Activated T-cell treated with anti-CD3 and anti-CD28 coated beads, Interleukin-2, amount 50 U/mL, for 24 hours (primary cell): ENCODE measurements at regions not wholly inside any gene's neighbourhood (a gene's known extent, or its start where the extent isn't known, plus 50 kb on each side); places are given as distances from the start of the nearest gene placed in this dataset.

Experiments used
- DNase-seq: peaks from one replicate; pipeline ENCODE4 v3.0.0-alpha.2; 2020
- H3K27ac Mint-ChIP-seq: 2 replicates; pipeline ENCODE4 v1.8.0; 2020; ENCODE audit warnings: mild to moderate bottlenecking, mixed read lengths
- H3K27me3 Mint-ChIP-seq: 2 replicates; pipeline ENCODE4 v1.8.0; 2020; ENCODE audit warnings: mixed read lengths
- H3K36me3 Mint-ChIP-seq: 2 replicates; pipeline ENCODE4 v1.8.0; 2020; ENCODE audit warnings: low read depth, mixed read lengths
- H3K4me1 Mint-ChIP-seq: 2 replicates; pipeline ENCODE4 v1.8.0; 2020; ENCODE audit warnings: low read depth, mixed read lengths
- H3K4me3 Mint-ChIP-seq: 2 replicates; pipeline ENCODE4 v1.8.0; 2020; ENCODE audit warnings: mild to moderate bottlenecking, moderate library complexity, mixed read lengths
- H3K9me3 Mint-ChIP-seq: 2 replicates; pipeline ENCODE4 v1.8.0; 2020; ENCODE audit warnings: mixed read lengths

DNA sequence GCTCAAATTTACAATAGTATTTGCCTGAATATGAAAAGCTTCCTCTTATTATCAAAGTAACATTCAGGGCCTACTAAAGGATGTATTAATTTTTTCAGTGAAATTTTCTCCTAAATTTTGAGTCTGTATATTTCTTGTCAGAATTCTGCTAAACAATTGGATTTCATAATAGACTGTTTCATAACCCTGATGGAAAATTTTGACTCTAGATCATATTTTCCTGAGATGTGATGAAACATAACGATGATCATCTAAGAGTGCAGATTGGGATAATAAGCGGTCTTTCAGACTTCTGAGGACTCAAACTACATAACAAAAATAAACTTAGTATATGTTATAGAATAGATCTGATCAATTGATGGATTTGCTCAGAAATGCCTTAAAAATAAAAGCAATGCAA, 574.5 kb upstream of the TBL1XR1 start:
- Mint-ChIP-seq H3K9me3 (peaks cover 3% of the 10 kb centered on the region), H3K36me3 (peaks cover 2% of the 10 kb centered on the region), H3K27me3 (no peaks in the 10 kb centered on the region), H3K27ac (no peak overlapping the region), H3K4me3 (no peak overlapping the region), H3K4me1 (no peaks in the 10 kb centered on the region)
- no peak for DNase-seq

DNA sequence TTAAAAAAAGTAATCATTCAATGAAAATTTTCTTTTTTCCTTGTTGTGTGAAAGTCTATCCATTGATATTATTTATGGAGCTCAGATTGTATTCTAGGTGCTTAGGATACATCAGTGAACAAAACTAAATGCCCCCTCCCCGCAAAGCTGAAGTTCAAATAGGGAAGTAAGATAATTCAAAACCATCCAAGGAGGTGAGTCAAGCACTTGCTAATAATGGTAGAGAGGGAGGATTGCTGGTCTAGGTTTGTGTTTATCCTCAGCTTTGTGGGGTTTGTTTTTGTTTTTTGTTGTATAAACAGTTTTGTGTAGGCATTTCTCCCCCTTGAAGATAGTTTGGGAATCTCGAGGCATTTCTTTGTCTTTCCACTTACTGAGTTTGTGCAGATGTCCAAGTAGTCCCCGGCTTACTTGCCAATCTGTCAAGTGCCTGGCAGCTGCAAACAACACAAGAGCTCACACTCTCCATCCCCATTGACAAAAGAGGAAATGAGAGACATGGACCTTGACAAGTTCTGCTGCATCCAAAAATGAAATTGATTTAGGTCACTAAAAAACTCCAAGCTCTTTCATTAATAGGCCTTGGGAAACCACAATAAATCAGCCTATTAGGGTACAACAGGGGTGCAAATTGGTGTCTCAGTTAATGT, 575.8 kb upstream of the TBL1XR1 start:
- peaks cover 4% of the 10 kb centered on the region for H3K4me1 Mint-ChIP-seq
- peaks cover under 1% of the 10 kb centered on the region for H3K36me3 Mint-ChIP-seq
- DNase-seq: no peak
- H3K9me3 Mint-ChIP-seq: peaks cover 1% of the 10 kb centered on the region
- H3K4me3 Mint-ChIP-seq: no peak overlapping the region
- H3K27me3 Mint-ChIP-seq: no peaks in the 10 kb centered on the region
- H3K27ac Mint-ChIP-seq: no peak overlapping the region

DNA sequence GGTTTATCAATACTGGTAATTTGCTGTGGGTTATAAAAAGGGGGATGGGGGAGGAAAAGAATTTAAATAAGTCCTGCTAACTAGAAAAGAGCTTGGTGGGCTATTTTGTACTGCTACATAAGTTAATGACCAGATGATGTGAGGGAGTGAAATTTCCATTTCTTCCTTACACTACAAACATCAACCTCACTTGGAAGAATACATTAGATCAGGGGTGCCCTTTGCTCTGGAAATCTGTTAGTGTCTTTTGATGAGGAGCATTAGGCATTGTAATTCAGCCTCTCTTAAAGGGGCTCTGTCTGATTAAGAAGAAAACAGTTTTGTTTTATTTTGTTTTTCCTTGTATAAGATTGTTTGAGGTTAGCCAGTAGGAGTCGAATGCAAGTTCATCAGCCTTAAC, 576.4 kb upstream of the TBL1XR1 start:
- no peak overlapping the region for H3K4me3 Mint-ChIP-seq
- H3K4me1 Mint-ChIP-seq: peaks cover 11% of the 10 kb centered on the region
- no peak for DNase-seq
- H3K9me3 Mint-ChIP-seq: no peaks in the 10 kb centered on the region
- no peaks in the 10 kb centered on the region for H3K36me3 Mint-ChIP-seq
- H3K27me3 Mint-ChIP-seq: no peaks in the 10 kb centered on the region
- no peak overlapping the region for H3K27ac Mint-ChIP-seq

DNA sequence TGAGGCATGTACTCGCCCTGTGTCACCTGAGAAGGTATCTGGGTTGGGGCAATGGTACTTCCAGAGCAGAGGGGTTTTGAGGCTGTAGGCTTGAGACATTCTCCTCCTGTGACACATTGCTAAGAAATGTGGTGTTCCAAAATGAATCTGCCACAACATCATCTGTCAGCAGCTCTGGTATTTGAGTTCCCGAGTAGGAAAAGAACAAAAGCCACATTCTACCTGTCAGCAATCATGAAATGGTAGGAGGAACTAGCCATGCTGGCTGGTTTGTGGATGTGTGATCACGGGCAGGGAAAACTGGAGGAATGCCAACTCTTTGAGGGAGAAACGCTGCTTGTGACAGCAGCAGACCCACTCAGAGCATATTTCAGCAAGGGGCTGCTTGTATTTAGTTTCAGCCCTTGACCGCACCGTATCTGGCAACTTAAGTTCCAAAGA, 579.4 kb upstream of the TBL1XR1 start:
- Mint-ChIP-seq H3K27me3 (no peaks in the 10 kb centered on the region), H3K4me1 (peaks cover 16% of the 10 kb centered on the region), H3K36me3 (no peaks in the 10 kb centered on the region), H3K27ac (no peak overlapping the region), H3K4me3 (no peak overlapping the region), H3K9me3 (no peaks in the 10 kb centered on the region)
- no peak for DNase-seq

DNA sequence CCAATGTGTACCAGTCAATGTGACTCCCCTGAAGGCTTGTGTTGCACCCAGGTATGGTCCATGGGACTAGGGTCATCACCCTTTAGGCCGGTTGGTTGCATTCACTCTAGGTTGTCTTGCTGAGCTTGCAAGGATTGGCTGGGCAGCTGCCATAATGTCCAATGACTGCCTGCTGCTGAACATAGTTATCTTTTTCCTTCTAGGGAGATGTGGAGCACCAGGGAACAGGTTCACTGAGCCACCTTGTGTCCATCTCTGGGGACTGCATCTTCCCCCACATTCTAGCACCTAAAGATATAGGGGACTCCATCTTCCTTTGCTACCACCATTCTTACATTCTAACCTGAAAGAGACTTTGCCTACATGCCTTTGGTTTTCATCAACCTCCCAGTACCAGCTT, 580.4 kb upstream of the TBL1XR1 start:
- DNase-seq: peak; percentile 51

DNA sequence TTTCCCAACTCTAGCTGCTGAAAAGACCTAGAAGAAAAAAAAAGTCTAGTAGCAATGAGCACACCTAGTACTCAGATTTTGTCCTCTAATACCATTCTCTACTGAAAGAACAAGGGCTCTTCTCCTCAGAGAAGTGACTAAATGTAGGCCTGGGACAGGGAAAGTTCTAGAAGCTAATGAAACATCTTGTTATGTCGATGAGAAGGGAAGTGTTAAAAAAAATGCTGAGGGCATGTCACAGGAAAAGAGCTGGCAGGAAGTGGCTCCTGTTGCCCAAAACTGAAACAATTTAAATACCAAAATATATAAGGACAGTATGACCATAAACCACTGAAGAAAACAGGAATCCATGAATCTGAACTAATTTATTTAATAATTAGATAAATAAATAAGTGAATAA, 581.4 kb upstream of the TBL1XR1 start:
- H3K9me3 Mint-ChIP-seq: no peaks in the 10 kb centered on the region
- H3K4me1 Mint-ChIP-seq: peaks cover 16% of the 10 kb centered on the region
- H3K27ac Mint-ChIP-seq: peak overlapping the region; percentile 14
- H3K27me3 Mint-ChIP-seq: no peaks in the 10 kb centered on the region
- H3K36me3 Mint-ChIP-seq: no peaks in the 10 kb centered on the region
- no peak for DNase-seq
- no peak overlapping the region for H3K4me3 Mint-ChIP-seq

More for the DNA sequence above, 580.4 kb upstream of the TBL1XR1 start:
- Mint-ChIP-seq H3K27me3 (no peaks in the 10 kb centered on the region), H3K4me1 (peaks cover 16% of the 10 kb centered on the region), H3K4me3 (no peak overlapping the region), H3K9me3 (no peaks in the 10 kb centered on the region), H3K27ac (no peak overlapping the region), H3K36me3 (no peaks in the 10 kb centered on the region)

DNA sequence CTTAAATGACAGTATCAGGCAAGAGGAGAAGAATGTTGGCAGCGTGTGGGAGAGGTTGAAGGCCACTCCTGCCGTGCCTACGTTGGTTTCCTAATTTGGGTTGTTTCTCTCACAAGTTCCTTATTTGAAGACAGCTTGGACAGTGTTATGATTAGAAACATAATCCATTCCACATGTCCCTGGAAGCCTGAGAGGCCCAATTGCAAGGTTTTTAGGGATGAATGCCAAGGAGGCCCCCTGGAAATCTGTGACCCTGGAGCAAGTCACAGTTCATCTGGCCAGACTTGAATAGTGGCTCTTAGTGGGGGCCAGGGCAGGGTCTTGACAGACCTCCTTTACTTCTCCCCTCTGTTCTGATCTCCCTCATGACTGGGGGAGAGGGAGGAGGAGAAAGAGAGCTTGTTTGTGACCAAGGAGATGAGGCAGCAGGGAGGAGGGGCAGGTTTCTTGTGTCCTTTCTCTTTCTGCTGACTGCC, 584.4 kb upstream of the TBL1XR1 start:
- H3K27ac Mint-ChIP-seq: no peak overlapping the region
- no peak for DNase-seq
- no peaks in the 10 kb centered on the region for H3K9me3 Mint-ChIP-seq

DNA sequence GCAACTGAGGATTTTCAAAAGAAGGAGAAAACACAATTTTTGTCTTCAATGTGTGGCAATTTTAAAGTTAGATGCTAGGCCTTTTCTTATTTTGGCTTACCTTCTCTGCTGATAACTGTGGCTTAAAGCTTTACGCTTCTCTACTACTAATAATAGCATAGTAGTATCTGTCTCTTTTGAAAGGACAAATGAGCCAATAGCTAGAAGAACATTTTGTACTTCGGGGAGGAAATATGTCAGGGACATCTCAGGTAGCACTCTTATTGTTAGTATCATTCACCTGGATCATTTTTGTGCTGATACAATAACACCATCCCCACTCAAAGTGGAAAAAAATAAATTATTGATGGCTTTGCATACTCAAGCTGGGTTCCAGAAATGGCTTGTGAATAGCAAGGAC, 586.1 kb upstream of the TBL1XR1 start:
- Mint-ChIP-seq H3K4me1 (peaks cover 37% of the 10 kb centered on the region), H3K36me3 (no peaks in the 10 kb centered on the region), H3K27ac (no peak overlapping the region), H3K9me3 (no peaks in the 10 kb centered on the region), H3K27me3 (no peaks in the 10 kb centered on the region), H3K4me3 (no peak overlapping the region)
- DNase-seq: no peak

More for the DNA sequence above, 584.4 kb upstream of the TBL1XR1 start:
- Mint-ChIP-seq H3K4me1 (peaks cover 30% of the 10 kb centered on the region), H3K27me3 (no peaks in the 10 kb centered on the region), H3K36me3 (no peaks in the 10 kb centered on the region), H3K4me3 (no peak overlapping the region)

DNA sequence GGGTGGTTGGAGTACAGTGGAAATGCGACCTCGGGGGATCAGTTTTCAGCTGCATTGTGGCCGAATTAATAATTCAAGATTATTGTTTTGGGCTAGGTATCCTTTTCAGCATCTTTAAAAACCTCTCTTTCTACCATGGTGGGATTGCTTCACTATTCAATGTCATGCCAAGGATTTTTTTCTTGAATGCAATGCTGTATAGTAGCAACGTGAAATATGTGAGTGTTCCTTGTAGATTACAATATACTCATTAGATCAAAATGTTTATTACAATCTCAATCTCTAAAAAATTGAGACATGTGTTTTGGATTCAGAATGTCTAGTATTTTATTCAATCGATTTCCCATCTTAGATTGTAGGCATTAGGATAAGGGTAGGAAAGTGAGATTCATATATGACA, 586.5 kb upstream of the TBL1XR1 start:
- H3K27ac Mint-ChIP-seq: no peak overlapping the region
- H3K4me1 Mint-ChIP-seq: peaks cover 37% of the 10 kb centered on the region
- H3K4me3 Mint-ChIP-seq: no peak overlapping the region
- no peaks in the 10 kb centered on the region for H3K36me3 Mint-ChIP-seq
- H3K9me3 Mint-ChIP-seq: no peaks in the 10 kb centered on the region
- DNase-seq: no peak
- H3K27me3 Mint-ChIP-seq: no peaks in the 10 kb centered on the region

DNA sequence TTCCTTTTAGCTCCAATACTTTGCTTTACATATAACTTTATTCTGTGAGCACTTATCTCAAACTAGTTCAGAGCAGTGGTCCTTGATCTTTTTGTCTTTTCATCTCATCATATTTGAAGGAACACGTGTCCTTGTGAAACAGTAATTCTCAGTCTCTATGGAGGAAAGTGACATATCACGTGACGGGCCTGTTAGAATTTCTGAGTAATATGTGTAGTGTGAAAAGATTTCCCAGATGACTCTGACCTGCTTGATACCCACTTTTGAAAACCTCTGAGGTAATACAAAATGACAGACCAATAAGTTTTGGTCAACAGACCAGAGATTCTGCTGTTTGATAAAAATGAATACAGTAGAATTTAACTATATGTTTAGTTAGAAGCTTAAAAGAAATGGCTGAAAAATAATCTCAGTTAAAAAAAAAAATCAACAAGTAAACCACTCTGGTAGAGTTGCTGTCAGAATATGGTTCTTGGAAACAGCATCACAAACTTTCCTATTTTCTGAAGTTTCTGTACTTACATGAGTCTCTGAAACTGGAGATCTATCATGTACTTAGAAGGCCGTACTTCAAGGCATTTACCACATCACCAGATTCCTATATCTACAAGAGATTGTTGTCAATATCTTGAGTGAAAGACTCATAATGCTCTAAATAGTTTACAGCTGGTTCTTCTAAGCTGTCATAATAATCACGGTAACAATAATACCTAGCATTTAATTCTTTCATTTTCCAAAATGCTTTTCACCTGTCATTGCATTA, 590.2 kb upstream of the TBL1XR1 start:
- peaks cover 34% of the 10 kb centered on the region for H3K4me1 Mint-ChIP-seq
- peak overlapping the region; percentile 88 for H3K27ac Mint-ChIP-seq
- DNase-seq: no peak
- H3K36me3 Mint-ChIP-seq: no peaks in the 10 kb centered on the region
- no peaks in the 10 kb centered on the region for H3K27me3 Mint-ChIP-seq
- no peak overlapping the region for H3K4me3 Mint-ChIP-seq
- H3K9me3 Mint-ChIP-seq: no peaks in the 10 kb centered on the region

DNA sequence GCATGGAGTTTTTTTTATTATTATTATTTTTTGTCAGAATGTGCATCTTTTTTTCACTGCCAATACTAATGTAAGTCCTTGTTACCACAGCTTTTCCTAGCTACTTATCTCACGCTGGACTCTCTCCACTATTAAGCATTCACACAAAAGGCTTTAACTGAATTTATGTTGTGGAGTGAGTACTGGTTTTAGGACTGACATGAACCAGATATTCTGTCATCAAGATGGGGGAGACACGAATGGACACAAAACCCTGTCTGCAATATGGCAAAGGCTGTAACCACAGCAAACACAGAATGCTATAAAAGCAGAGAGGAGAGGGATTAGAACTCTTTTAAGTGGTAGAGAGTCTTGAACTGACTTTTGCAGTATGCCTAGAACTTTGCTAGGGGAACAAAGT, 592.2 kb upstream of the TBL1XR1 start:
- Mint-ChIP-seq H3K4me3 (no peak overlapping the region), H3K9me3 (no peaks in the 10 kb centered on the region), H3K27me3 (no peaks in the 10 kb centered on the region), H3K4me1 (peaks cover 37% of the 10 kb centered on the region), H3K36me3 (no peaks in the 10 kb centered on the region), H3K27ac (no peak overlapping the region)
- no peak for DNase-seq

DNA sequence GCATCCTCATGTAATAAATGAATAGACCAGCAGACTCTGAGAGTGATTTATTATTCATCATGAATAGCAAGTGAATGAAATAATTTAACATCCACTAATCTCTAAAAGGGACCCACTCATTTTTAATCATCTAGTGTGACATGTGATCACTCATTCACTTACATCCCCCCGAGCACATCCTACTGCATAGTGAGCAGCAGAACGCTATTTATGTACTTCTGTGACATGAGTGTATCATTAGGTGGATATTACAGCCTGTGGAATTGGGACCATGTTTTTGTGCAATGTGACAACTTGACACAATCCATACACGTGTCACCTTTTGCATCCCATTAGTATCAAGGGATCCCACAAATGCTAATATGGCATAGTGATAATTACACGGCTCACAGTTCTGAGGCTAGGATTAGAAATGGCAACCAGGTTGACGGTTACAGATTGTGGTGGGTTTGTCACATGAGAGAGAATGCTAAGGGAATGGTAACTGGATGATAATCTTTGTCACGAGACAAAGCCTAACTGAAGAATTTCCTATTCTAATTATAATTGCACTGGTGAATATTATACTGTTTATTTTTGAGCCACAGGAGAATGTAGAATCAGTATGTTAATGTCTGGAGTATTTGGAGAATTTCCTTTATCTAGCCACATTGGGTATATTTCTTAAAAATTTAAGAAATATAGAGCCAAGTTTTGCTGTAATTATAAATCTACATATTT, 595.2 kb upstream of the TBL1XR1 start:
- no peaks in the 10 kb centered on the region for H3K9me3 Mint-ChIP-seq
- H3K36me3 Mint-ChIP-seq: no peaks in the 10 kb centered on the region
- H3K27me3 Mint-ChIP-seq: no peaks in the 10 kb centered on the region
- peaks cover 35% of the 10 kb centered on the region for H3K4me1 Mint-ChIP-seq
- no peak overlapping the region for H3K27ac Mint-ChIP-seq
- no peak overlapping the region for H3K4me3 Mint-ChIP-seq
- no peak for DNase-seq

DNA sequence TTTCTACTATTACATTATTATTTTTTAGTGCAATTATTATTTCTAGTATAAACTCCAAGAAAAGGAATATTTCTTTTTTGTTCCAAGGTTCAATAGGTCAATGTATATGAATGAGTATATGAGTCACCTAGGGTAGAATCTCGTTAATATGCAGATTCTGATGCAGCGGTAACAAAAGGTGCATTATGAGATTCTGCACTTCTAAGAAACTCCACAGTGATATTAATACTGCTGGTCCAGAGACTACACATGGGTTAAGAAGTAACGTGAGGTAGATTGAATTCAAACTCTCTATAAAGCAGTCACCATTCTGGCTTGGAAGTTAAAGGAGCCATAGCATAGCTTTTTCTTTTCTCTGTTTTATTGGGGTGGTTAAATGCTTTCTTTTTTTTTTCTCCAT, 596.2 kb upstream of the TBL1XR1 start:
- no peaks in the 10 kb centered on the region for H3K36me3 Mint-ChIP-seq
- H3K4me1 Mint-ChIP-seq: peaks cover 25% of the 10 kb centered on the region
- DNase-seq: no peak
- H3K27me3 Mint-ChIP-seq: no peaks in the 10 kb centered on the region
- H3K27ac Mint-ChIP-seq: no peak overlapping the region
- no peak overlapping the region for H3K4me3 Mint-ChIP-seq
- no peaks in the 10 kb centered on the region for H3K9me3 Mint-ChIP-seq

DNA sequence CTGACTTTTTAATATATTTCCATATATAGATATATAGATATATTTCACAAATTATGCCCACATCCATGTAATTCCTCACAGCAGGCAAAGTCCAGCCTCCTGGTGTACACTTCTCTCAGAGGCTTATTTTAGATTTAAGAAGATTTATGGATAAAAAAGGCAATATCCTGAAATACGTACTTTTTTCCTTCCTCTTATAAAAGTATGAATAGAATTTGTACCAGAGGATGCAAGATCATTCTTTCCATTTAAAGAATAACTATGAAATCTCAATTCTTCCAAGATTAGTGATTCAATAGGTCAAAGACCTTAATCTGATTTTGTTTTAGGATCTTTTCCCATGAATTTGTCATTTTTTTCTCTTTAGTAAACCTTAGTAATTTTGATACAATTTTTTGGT, 597.9 kb upstream of the TBL1XR1 start:
- peaks cover 27% of the 10 kb centered on the region for H3K4me1 Mint-ChIP-seq
- no peaks in the 10 kb centered on the region for H3K27me3 Mint-ChIP-seq
- DNase-seq: no peak
- no peaks in the 10 kb centered on the region for H3K9me3 Mint-ChIP-seq
- peak overlapping the region; percentile 91 for H3K27ac Mint-ChIP-seq
- H3K4me3 Mint-ChIP-seq: no peak overlapping the region
- no peaks in the 10 kb centered on the region for H3K36me3 Mint-ChIP-seq

DNA sequence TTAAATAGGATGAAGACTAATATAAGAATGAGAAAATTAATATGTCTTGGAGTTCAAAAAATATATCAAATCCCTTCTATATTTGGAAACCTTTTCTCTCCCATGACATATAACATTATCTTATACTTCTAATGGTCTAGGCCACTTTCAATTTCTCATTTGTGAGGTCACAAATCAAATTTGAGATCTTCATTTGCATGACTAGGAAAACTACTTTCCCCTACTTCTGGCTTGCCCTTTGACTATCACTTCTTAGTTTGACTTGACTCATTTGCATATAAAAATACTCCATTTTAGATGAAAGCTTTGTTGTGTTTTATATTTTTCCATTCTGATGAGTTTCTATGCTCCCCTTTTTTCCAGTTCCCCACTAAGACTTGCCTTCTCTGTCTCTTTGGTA, 598.6 kb upstream of the TBL1XR1 start:
- Mint-ChIP-seq H3K9me3 (no peaks in the 10 kb centered on the region), H3K4me1 (peaks cover 34% of the 10 kb centered on the region), H3K4me3 (peak overlapping the region; percentile 13), H3K27ac (peak overlapping the region; percentile 91), H3K27me3 (no peaks in the 10 kb centered on the region), H3K36me3 (no peaks in the 10 kb centered on the region)
- DNase-seq: no peak
